Heart right ventricle (tissue), 16 donors: ENCODE measurements at regions not wholly inside any gene's neighbourhood (a gene's known extent, or its start where the extent isn't known, plus 50 kb on each side); places are given as distances from the start of the nearest gene placed in this dataset.

Source experiments
- ATAC-seq, 8 donors: fragments of 200-7000 bp; cut with Tn5 transposase; one replicate each; pipeline ENCODE4 v1.9.1; 2020; ENCODE audit warnings: mild to moderate bottlenecking in 8 of 8, moderate library complexity in 8 of 8, moderate number of reproducible peaks in 1 of 8
- DNase-seq, 2 donors: peaks; one replicate each; pipeline ENCODE4 v3.0.0-alpha.2; 2020
- H3K27ac ChIP-seq, 10 donors: fragments of 200-600 bp; sonication (generic) in 2 of 10; one replicate each; pipeline versions ENCODE4 v1.5.0 to v1.8.0; 2020 to 2022; ENCODE audit warnings: mild to moderate bottlenecking in 3 of 10
- H3K27me3 ChIP-seq, 7 donors: fragments of 200-600 bp; one replicate each; pipeline ENCODE4 v1.8.0; 2021 to 2022; ENCODE audit warnings: mild to moderate bottlenecking in 2 of 7
- H3K36me3 ChIP-seq, 9 donors: fragments of 200-600 bp; sonication (generic) in 1 of 9; one replicate each; pipeline versions ENCODE4 v1.5.0 to v1.8.0; 2020 to 2022; ENCODE audit warnings: mild to moderate bottlenecking in 2 of 9
- H3K4me1 ChIP-seq, 9 donors: fragments of 200-600 bp; sonication (generic) in 1 of 9; one replicate each; pipeline versions ENCODE4 v1.5.0 to v1.8.0; 2020 to 2022; ENCODE audit warnings: mild to moderate bottlenecking in 4 of 9
- H3K4me3 ChIP-seq, 10 donors: fragments of 200-600 bp; sonication (generic) in 2 of 10; one replicate each; pipeline versions ENCODE4 v1.5.0 to v1.8.0; 2020 to 2022; ENCODE audit warnings: mild to moderate bottlenecking in 7 of 10, moderate library complexity in 2 of 10
- H3K9me3 ChIP-seq, 11 donors: fragments of 200-600 bp in 10 of 11; sonication (generic) in 2 of 11; one replicate each; pipeline versions ENCODE4 v1.5.0 to v1.8.0; 2013 to 2022; ENCODE audit warnings: mild to moderate bottlenecking in 2 of 11, control low read depth in 1 of 11, moderate library complexity in 1 of 11
- CTCF ChIP-seq, 9 donors: fragments of 200-600 bp; sonication (generic) in 2 of 9; IDR thresholded peaks; one replicate each; pipeline versions ENCODE4 v1.5.0 to v1.8.0; 2021 to 2022; ENCODE audit warnings: antibody characterized with exemption in 9 of 9, mild to moderate bottlenecking in 5 of 9, moderate library complexity in 1 of 9
- WGBS, 2 donors: extraction: QIAGEN DNeasy Blood & Tissue Kit; methylation state at CpG; one replicate each; pipeline ENCODE4 v1.1.7; 2013; ENCODE audit warnings: inconsistent platforms in 1 of 2; 5-methylcytosine and 5-hydroxymethylcytosine counted together
- intact Hi-C, 10 donors: fragments of 100-400 bp; cut with DNase I; formaldehyde crosslinking; loops; one replicate each; pipeline versions ENCODE4 v1.11.1 to v1.14.2; 2022
- donor health status: Arrhythmogenic right ventricular cardiomyopathy.
- donor health status: ischemic (EF 13 %, LVEDD 7.1; RV severe dilation, severe dysfunction).
- donor health status: healthy with polysubstance abuse.
- donor health status: DM: no; HTN: yes; CAD: no.
- donor health status: DM: no; HTN: no; CAD: no.
- donor health status: ischemic (EF 25% LVEDD 6.9; RV normal size, moderate dysfunction).
- donor health status: ischemic (EF 25% LVEDD 5.7; RV mildly dilated, moderate dysfunction).
- donor health status: healthy.
- donor health status: DM: yes; HTN: yes; CAD: no.
- donor health status: Ischemic cardiomyopathy.
- donor health status: ischemic (EF 35%, LVEDD 5.7; RV mildly dilated, moderate dysfunction).
- donor health status: nonischemic (EF 11% LVEDD 7.7; RV severe dilation, severe dysfunction).
- donor health status: DM: yes; HTN: yes; CAD: no.
- donor health status: PGD.
- donor health status: ischemic (EF 29% LVEDD 5.4; RV normal size, mild dysfunction).
- donor health status: nonischemic (EF 23%, LVEDD 6.1; RV moderate dilation, normal function).

- DNase-seq (no peak), ATAC-seq (no peak)
- peaks cover 0 to 7% (median 0%) of the 10 kb centered on the region in 7 donors for H3K27me3 ChIP-seq
- intact Hi-C loops: loop anchor here in 3 of 10 donors (10.0 kb wide), 2 partner anchors 265 to 275 kb away; no protein-coding TSS in a partner anchor
- no peak for TF ChIP-seq CTCF (IDR thresholded peaks at IDR 0.05)
- no peak overlapping the region for H3K27ac ChIP-seq
- no peaks in the 10 kb centered on the region for H3K4me1 ChIP-seq
- WGBS, 2 donors: 52 to 58% methylated on average over 4 of the region's 4 CpGs
- no peaks in the 10 kb centered on the region for H3K9me3 ChIP-seq
- H3K36me3 ChIP-seq: no peaks in the 10 kb centered on the region
- no peak overlapping the region for H3K4me3 ChIP-seq
These were observed 101.8 kb downstream of the CBLN1 start for GRCh38 chr16:49179714-49180330.

GRCh38 chr16:49168126-49168525 is 113.5 kb downstream of the CBLN1 start:
- TF ChIP-seq CTCF (IDR thresholded peaks at IDR 0.05): no peak
- 69 to 76% methylated on average over 1 of the region's 1 CpG for WGBS, 2 donors
- no peak overlapping the region for H3K27ac ChIP-seq
- H3K36me3 ChIP-seq: no peaks in the 10 kb centered on the region
- no peaks in the 10 kb centered on the region for H3K9me3 ChIP-seq
- no peak for DNase-seq
- H3K27me3 ChIP-seq: peaks cover 0 to 5% (median 0%) of the 10 kb centered on the region in 7 donors
- no peak overlapping the region for H3K4me3 ChIP-seq
- H3K4me1 ChIP-seq: no peaks in the 10 kb centered on the region
- intact Hi-C loops: no loop called here
- ATAC-seq: no peak

- Histone ChIP-seq H3K36me3 (no peaks in the 10 kb centered on the region), H3K9me3 (no peaks in the 10 kb centered on the region), H3K27me3 (peaks cover 0 to 7% (median 0%) of the 10 kb centered on the region in 7 donors), H3K4me3 (no peak overlapping the region), H3K4me1 (no peaks in the 10 kb centered on the region), H3K27ac (no peak overlapping the region)
- DNase-seq: no peak
- no peak for ATAC-seq
- intact Hi-C loops: no loop called here
- TF ChIP-seq CTCF (IDR thresholded peaks at IDR 0.05): no peak
- 96 to 97% methylated on average over 1 of the region's 1 CpG for WGBS, 2 donors
These were observed 116.6 kb downstream of the CBLN1 start for GRCh38 chr16:49165025-49165424.

GRCh38 chr16:49161191-49161590 is 120.4 kb downstream of the CBLN1 start:
- intact Hi-C loops: no loop called here
- H3K27me3 ChIP-seq: peaks cover 0 to 7% (median 0%) of the 10 kb centered on the region in 7 donors
- H3K36me3 ChIP-seq: no peaks in the 10 kb centered on the region
- no peak overlapping the region for H3K4me3 ChIP-seq
- no peaks in the 10 kb centered on the region for H3K4me1 ChIP-seq
- no peak for TF ChIP-seq CTCF (IDR thresholded peaks at IDR 0.05)
- 71 to 81% methylated on average over 2 of the region's 2 CpGs for WGBS, 2 donors
- DNase-seq (no peak), ATAC-seq (no peak)
- no peak overlapping the region for H3K27ac ChIP-seq
- no peaks in the 10 kb centered on the region for H3K9me3 ChIP-seq
